ENCODE measurements at regions not wholly inside any gene's neighbourhood (a gene's known extent, or its start where the extent isn't known, plus 50 kb on each side); places are given as distances from the start of the nearest gene placed in this dataset.

DNA sequence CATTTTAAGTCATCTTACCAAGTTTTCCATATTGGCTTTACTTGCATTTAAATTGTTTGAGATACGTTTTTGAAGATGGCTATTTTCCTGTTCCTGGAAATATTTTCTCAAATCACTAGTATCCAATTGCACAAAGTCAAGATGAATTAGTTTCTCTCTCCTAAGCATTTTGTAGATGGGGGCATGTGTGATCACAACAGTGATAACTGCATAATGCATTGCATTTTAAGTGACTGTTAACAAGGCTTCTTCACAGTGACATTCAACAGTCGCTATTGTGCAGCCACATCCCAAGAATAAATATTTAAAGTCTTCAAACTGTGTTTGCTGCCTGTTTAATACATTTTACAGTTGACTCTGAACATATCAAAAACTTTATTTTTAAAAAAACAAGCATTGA lies 694.2 kb upstream of the CDH7 start:
- no peak for DNase-seq (ENCODE audit: low read depth)
- no peak overlapping the region for H3K4me3 ChIP-seq (ENCODE audit: low read depth, low read length)

DNA sequence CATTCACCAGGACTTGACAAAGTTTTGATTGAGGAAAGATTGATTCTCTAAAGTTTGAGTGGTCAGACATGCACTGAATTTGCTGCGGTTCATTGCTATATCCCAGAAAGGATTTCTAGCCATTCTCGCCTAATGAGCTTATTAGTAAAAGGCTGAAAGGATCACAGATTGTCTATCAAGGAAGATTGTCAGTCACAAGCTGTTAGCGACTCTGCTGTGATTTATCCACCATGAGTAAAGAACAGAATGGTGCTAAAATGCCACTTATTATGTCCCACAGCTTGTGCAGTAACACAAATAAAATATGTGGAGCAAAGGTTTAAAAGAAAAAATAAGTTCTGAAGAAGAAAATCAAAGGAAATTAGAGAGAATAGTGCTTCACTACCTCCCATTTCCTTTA lies 701.2 kb upstream of the CDH7 start:
- H3K4me3 ChIP-seq (ENCODE audit: low read depth, low read length), result no peak overlapping the region
- no peak for DNase-seq (ENCODE audit: low read depth)

DNA sequence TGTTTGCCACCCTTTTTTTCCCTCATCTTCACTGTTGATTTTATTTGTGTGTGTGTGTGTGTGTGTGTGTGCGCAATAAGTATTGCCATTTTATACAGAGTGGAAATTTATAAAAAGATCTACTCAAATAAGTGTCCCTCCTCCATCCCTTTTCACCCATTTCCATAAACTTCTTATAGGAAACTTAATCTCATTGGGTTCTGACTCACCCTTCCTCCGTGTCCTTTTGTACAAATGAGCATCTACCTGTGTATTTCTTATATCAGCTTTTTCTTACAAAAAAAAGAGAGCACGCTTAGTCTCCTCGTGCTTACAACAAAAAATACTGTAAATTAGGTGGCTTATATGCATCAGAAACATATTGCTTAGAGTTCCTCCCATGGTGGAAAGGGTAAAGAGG lies 711.2 kb upstream of the CDH7 start:
- H3K4me3 ChIP-seq (ENCODE audit: low read depth, low read length), result no peak overlapping the region
- DNase-seq (ENCODE audit: low read depth), result no peak

DNA sequence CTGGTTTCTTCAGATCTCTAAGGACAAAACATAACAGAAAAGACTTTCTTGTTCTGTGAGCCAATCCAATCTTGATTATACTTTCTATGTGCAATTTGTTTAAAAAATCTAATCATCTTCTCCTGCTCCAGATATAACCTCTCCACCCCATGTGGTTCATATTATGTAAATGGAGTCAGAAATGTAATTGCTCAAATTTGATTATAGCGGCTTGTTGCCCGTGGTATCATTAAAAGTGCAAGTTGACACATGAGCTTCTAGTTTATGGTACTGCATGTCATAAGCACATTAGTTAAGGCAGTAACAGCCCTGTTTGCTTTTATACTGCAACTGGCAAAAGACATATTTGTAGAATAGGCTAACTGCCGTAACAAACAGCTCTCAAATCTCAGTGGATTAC lies 715.1 kb upstream of the CDH7 start:
- no peak for DNase-seq (ENCODE audit: low read depth)
- H3K4me3 ChIP-seq (ENCODE audit: low read depth, low read length), result no peak overlapping the region

DNA sequence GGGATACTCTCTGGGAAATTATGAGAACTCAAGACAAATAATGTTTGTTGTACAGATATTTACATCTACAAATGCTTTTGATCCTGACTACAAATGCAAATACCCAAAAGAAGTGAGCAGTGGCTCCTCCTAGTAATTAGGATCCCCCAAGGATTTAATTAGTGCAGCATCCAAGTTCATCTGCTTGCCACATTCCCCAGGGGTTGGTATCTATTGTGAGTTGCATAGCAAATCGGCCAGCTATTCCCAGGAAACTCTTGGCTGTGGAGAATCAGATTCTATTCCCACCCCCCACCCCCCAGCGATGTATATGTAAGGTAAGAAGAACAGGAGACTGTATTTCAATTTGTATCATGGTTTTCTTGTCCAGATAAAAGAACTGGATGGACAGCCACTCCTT lies 725.1 kb upstream of the CDH7 start:
- no peak overlapping the region for H3K4me3 ChIP-seq (ENCODE audit: low read depth, low read length)
- no peak for DNase-seq (ENCODE audit: low read depth)

DNA sequence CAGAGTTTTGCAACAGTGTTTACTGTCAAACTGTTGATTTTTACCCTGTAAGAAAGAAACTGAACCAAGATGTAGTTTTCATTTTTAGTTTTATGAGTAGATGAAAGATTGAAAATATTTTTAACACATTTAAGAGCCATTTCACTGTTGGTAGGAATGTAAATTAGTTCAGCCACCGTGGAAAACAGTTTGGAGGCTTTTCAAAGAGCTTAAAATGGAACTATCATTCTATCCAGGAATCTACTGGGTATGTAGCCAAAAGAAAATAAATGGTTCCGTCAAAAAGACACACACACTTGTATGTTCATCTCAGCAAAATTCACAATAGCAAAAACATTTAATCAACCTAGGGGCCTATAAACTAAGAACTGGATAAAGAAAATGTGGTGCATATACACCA lies 729.8 kb upstream of the CDH7 start:
- DNase-seq (ENCODE audit: low read depth), result no peak
- no peak overlapping the region for H3K4me3 ChIP-seq (ENCODE audit: low read depth, low read length)

DNA sequence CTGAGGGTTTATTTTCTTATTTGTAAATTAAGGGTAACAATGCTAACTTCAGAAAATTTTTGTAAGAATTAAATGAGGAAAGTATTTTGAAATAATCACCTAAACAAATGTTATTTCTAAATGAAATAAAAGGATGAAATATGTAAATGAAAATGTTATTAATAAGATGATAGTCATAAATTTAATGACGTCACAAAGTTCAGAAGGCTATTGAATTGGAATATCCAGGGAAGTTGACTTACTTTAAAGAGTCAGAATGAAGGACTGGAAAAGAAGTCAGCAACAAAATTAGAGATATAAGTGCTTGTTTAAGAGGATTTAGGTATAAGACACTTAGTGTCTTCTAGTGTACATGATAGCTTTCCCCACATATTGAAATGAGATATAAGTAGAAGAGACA lies 732.6 kb upstream of the CDH7 start:
- DNase-seq (ENCODE audit: low read depth), result no peak
- no peak overlapping the region for H3K4me3 ChIP-seq (ENCODE audit: low read depth, low read length)

DNA sequence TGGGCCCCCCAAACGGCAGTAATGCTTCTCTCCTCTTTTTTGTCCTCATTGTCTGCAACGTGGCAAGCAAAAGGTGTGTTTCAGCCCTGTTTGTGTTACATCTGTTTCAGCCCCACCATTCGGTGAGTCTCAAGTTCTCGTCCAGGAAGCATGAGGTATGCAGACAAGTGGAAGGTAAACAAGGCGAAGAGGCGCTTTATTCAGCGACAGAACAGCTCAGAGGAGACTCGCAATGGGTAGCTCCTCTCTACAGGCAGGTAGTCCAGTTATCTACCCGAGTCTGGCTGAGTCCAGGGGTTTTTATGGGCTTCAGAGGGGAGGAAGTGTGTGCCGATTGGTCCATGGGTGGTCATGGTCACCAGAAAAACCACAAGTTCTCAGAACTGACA lies 733.4 kb upstream of the CDH7 start:
- no peak overlapping the region for H3K4me3 ChIP-seq (ENCODE audit: low read depth, low read length)
- DNase-seq (ENCODE audit: low read depth), result no peak

DNA sequence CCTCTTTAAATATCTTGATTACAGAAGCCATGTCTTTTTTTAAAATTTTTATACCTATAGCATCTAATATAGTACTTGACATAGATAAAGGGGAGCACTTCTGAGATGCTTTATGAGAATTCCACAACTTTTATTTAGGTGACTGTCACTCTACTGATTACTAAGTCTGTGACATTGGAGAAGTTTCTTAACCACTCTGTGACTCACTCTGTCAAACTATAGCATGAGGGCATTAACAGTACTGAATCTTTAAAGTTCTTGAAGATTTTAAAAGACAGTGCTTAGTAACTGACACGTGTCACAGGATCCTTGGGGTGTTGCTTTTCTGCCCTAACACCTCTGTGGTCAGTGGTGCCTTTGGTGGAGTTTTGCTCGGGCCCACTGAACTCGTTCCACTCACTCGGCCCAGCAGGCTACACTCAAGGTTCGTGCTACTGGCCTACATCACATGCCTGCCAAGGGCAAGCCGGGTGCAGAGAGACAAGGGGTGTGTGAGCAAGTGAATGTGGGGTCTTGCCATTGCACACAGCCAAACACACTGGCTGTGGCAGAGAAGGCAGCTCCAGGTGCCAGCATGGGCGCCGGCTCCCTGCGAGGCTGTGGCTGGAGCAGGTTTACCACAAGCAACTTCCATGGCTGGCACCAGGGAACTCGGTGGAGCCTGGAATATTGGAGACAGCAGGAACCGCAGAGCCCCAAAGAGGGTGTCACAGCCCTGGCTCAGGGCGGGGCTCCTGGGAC lies 734.0 kb upstream of the CDH7 start:
- no peak for DNase-seq (ENCODE audit: low read depth)
- no peak overlapping the region for H3K4me3 ChIP-seq (ENCODE audit: low read depth, low read length)

DNA sequence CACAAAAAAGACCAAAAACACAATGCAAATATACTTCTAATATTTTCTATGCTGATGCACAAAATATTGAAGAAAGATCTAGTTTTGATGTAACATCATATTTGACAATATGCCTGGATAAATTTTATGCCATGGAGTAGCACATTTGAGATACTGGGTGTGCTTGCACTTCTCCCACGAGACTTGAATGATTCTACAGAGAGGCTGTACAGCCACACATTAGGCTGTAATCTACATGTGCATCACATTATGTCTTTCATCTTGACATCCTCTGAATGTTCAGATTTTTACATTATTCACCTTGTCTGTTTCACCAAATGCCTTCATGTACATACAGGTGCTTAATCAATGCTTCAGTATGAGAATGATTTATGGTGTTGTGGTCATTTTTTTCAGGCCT lies 756.4 kb upstream of the CDH7 start:
- no peak overlapping the region for H3K4me3 ChIP-seq (ENCODE audit: low read depth, low read length)
- DNase-seq (ENCODE audit: low read depth), result no peak

DNA sequence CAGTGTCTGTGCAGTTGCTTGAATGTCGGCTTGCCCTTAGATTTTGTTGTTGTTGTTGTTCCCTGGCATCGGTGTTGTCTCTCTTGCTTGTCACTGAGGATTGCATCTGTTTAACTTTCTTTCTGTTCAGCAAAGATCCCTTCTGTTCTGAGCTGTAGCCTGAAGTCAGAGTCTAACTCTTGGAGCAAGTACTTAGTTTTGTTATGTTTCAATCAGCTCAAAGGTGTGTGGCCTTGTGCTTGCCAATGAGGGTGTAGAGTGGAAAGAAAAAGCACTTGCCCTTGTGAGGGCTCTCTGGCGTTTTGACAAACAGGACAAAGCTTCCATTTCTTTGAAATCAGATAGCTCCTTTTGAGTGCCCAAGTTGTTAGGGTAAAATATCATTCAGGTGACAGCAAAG lies 757.1 kb upstream of the CDH7 start:
- no peak for DNase-seq (ENCODE audit: low read depth)
- no peak overlapping the region for H3K4me3 ChIP-seq (ENCODE audit: low read depth, low read length)

DNA sequence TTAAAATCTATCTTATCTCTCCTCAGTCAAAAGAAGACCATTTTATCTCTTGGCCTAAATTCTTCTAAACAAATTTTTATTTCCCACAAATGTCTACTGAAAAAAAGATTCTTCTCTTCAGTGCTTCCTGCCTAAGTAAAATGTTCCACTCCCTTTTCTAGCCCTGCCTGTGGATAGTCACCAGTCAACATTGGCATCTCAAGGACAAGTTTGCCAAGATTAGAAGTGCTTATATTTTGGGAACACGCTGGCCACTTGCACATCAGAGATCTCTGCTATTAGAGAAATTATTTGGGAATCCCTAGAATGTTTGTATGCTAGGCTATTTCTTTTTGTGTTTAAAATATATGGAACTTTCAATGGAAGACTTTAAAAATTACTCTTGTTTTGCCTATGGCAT lies 758.2 kb upstream of the CDH7 start:
- DNase-seq (ENCODE audit: low read depth), result no peak
- no peak overlapping the region for H3K4me3 ChIP-seq (ENCODE audit: low read depth, low read length)

DNA sequence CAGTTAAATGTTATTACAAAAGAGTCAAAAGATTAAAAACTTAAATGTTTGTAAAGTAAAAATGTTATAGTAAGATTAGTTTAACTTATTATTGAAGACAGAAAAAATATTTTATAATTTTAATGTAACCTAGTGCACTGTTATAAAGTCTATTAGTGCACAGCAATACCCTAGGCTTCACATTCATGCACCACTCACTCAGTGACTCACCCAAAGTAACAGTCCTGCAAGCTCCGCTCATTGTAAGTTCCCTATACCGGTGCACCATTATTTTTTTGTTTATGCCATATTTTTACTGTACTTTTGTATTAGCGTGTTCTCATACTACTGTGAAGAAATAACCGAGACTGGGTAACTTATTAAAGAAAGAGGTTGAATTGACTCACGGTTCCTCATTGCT lies 759.7 kb upstream of the CDH7 start:
- H3K4me3 ChIP-seq (ENCODE audit: low read depth, low read length), result no peak overlapping the region
- DNase-seq (ENCODE audit: low read depth), result no peak

DNA sequence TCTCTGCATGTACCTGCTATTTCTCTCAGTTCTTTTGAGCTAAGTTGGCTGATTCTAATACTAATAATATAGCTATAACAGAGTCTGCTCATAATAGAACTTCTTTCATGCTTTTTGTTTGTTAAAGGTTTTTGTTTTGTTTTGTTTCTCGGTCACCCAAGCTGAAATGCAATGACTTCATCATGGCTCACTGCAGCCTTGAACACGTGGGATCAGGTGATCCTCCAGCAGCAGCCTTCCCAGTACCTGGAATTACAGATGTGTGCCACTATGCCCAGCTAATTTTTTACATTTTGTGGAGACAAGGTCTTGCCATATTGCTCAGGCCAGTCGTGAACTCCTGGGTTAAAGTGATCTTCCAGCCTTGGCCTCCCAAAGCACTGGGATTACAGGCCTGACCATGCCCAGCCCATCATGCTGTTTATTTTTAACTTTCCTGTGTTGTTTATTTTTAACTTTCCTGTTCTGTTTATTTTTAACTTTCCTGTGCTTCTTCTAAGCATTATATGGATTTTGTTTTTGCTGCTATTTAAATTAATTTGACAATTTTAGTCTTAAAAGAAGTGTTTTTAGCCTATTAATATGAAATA lies 763.8 kb upstream of the CDH7 start:
- no peak for DNase-seq (ENCODE audit: low read depth)

DNA sequence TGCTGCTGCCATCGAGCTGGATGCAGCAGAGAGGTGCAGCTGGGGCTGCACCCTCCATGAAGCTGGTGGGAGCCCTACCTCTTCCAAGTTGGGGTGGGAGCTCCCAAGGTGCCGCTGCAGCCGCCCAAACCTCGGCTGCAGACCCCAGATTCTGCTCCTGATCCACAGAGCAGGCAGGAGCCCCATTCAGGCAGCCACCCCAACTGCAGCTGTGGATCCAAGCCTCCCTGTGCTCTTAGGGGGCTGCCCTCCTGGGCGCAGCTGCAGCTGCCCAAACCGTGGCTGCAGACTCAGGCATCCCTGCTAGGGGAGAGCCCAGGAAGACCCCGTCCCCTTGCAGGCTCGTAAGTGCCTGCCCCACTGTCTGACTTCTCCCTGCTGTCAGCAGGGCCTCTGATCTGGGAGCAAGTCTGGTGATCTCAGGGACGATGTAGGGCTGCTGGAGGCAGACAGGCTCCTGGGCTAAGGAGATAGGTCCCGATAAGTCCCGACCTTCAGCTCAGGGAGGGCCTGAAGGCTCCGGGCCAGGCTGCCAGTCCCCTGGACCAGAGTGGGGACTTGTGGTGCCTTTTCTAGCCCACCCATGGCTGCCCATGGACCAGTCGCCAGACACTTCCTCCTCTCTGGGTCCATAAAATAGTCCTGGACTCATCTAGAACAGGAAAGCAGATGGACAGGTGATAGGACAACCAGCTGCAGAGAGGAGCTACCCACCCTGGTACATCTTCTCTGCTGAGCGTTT lies 767.1 kb upstream of the CDH7 start:
- no peak overlapping the region for H3K4me3 ChIP-seq (ENCODE audit: low read depth, low read length)
- no peak for DNase-seq (ENCODE audit: low read depth)

More for the DNA sequence above, 763.8 kb upstream of the CDH7 start:
- no peak overlapping the region for H3K4me3 ChIP-seq (ENCODE audit: low read depth, low read length)

DNA sequence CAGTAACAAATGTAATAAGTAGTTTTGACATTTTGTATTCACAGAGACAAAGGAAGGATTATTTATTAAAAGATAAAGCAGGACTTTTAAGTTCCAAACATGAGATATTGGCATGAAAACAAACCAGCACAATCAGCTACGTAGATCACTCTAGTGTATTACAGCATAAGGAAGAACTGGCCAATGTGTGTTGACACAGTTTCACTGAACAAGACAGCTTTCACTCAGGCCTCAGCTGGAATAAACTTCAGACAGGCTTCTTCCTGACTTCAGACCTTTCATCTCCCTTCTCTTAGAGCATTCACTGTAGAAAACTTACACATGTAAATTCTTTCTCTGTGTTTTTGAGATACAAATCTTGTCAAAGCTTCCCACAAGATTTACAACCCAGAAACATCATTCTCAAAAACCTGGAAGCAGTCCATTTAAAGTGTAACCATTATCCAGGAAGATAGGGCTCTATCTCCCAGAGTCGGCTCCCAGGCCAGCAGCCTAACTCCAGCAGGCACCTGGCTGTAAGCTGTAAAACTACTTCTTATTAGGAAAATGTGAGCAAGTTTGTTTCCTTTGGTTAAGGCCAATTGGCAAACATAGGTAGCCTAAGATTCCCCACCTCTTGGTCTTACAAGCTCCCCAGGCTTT lies 768.3 kb upstream of the CDH7 start:
- H3K4me3 ChIP-seq (ENCODE audit: low read depth, low read length), result no peak overlapping the region
- no peak for DNase-seq (ENCODE audit: low read depth)

DNA sequence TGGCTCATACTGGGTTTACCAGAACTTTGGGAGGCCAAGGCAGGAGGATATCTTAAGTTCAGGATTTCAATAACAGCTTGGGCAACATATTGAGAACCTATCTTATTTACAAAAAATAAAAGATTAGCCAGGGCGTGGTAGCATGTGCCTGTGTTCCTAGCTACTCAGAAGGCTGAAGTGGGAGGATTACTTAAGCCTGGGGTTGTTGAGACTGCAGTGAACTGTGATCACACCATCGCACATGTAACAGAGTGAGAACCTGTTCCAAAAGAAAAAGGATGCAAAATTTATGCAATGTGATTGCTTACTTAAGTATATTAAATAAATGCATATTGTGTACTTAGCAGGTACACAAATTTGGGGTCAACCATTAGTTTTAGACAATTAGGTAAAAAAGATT lies 768.9 kb upstream of the CDH7 start:
- DNase-seq (ENCODE audit: low read depth), result no peak
- no peak overlapping the region for H3K4me3 ChIP-seq (ENCODE audit: low read depth, low read length)

DNA sequence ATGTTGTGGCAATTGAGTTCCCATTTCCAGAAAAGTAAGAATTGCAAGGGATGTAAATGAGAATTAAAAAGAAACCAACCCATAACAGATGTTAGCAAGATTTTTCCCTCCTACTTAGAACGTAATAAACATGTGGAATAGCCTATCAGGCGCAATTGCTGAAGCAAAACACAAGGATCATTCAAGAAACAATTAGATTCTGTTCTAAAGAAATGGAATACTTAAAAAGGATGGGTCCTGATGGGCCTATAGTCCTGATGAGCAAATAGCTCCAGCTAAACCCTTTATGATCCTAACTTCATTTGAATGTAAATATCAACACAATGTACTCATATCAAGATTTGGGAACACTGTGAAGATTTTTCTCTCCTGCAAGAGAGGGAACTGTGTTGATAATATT lies 771.0 kb upstream of the CDH7 start:
- H3K4me3 ChIP-seq (ENCODE audit: low read depth, low read length), result no peak overlapping the region
- DNase-seq (ENCODE audit: low read depth), result no peak

DNA sequence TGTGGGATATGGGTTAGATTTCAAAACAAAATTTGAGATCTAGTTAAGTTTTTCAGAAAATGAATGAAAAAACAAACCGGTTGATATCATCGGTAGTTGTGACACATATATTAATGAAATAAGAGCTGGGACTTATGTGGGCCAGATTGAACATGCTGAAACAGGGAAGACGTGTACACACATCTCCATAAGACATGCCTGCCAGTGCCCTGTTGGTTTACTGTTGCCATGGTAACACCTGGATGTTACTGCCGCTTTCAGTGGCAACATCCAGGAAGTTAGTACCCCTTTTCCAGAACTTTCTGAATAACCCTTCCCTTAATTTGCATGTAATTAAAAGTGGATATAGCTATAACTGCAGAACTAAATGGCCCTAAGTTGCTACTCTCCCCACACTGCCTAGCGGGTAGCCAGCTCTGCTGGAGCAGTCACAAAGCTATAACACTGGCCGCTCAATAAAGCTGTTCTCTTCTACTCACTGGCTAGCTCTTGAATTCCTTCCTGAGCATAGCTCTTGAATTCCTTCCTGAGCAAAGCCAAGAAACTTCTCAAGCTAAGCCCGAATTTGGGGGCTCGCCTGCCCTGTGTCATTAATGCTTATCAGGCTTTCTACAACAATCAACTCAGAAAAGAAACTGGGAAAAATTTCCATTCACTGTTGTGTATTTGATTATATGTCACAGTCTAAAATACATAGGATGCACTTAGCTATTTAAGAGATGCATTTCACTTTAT lies 776.3 kb upstream of the CDH7 start:
- no peak for DNase-seq (ENCODE audit: low read depth)
- no peak overlapping the region for H3K4me3 ChIP-seq (ENCODE audit: low read depth, low read length)

DNA sequence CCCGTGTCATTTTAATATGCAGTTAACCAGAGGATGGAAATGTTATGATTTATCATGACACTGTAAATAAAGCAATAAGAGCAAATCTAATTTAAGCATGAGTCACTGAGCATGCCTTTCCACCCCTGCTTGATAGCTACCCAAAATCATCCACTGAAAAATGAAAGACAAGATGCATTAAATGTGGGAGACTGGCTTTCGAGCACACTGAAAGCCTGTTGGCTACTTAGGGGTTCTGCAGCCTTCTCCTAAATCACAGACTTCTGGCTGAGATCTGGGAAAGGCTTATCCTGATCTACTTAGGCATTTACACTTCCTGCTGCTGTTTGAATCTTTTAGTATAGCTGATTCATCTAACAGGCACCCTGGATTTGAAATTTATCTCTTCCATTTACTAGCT lies 778.3 kb upstream of the CDH7 start:
- DNase-seq (ENCODE audit: low read depth), result no peak
- no peak overlapping the region for H3K4me3 ChIP-seq (ENCODE audit: low read depth, low read length)

All from skeletal muscle cell (primary cell).